ENCODE measurements at regions not wholly inside any gene's neighbourhood (a gene's known extent, or its start where the extent isn't known, plus 50 kb on each side); places are given as distances from the start of the nearest gene placed in this dataset.
"Not testable (repeated sequence)": the region's sequence is repeated elsewhere in the genome, so short reads cannot be mapped to it uniquely, and the experiment has no call there.

DNA sequence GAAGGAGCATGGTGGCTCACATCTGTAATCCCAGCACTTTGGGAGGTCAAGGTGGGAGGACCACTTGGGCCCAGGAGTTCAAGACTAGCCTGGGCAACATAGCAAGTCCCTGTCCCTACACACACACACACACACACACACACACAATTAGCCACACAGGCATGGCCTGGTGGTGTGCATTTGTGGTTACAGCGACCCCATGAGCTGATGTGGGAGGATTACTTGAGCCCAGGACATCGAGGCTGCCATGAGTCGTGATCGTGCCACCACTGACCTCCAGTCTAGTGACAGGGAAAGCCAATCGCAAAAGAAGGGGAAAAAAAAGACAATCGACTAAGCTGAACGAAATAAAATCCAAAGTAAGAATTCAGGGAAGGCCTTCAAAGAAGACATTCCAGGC, 67.9 kb downstream of the TBX3 start:
- DNase-seq (ENCODE audit: low read depth, low spot score): no peak

DNA sequence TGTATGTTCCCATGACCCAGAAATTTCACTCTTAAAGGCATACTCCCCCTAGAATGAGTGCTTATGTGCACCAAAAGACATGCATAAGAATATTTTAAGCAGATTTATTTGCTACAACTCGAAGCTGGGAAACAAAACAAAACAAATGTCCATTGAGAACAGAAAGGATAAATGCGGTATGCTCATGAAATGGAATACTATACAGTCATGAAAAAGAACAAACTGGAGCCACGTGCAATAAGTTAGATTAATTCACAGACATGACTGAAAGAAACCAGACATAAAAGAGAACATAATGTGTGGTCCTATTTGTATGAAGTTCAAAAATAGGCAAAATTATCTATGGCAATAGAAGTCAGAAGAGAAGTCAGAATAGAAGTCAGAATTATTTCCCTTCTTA, 69.9 kb downstream of the TBX3 start:
- DNase-seq (ENCODE audit: low read depth, low spot score): no peak

DNA sequence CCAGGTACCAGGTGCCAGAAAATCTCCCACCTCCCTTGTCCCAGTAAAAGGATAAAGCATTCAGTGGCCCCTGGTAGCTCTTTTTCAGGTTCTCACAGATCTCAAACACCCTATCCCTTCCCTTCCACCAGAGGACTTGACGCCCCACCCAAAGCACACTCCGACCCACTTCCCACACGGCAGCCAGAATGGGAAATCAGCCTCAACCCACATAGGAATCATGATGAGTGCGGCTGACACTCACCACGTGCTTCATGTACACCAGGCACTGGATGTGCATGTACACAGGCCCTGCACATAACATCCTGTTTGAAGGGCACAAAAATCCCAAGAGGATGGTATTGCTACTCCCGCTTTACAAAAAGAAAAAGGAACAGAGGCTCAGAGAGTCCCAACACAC, 71.9 kb downstream of the TBX3 start:
- no peak for DNase-seq (ENCODE audit: low read depth, low spot score)

DNA sequence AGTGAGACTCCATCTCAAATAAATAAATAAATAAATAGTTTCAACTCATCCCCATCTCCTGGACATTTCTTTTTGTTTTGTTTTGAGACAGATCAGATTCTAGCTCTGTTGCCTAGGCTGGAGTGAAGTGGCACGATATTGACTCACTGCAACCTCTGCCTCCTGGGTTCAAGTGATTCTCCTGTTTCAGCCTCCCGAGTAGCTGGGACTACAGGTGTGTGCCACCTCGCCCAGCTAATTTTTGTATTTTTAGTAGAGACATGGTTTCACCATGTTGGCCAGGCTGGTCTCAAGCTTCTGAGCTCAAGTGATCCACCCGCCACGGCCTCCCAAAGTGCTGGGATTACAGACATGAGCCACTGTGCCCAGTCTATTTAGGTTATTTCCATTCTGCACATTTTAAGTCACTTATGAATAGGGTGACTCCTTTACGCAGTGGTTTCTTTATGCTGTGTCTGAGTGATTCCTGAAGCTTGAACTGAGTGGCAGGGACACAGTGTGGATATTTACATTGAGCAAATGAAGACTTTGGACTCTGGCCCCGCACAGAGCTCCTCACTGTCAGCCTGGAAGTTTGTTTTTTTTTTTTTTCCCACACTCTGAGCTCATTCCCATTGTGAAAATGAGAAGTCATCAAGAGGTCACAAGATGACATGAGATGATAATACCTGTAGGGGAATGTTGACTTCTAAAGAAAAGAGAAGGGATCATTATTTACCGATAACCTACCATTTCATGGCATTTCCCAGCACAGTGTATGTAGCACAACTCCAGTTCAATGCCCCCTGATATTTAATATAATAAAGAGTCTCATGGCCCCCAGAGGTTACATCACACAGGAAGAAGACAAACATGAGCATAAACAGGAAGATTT, 72.6 kb downstream of the TBX3 start:
- DNase-seq (ENCODE audit: low read depth, low spot score): no peak

DNA sequence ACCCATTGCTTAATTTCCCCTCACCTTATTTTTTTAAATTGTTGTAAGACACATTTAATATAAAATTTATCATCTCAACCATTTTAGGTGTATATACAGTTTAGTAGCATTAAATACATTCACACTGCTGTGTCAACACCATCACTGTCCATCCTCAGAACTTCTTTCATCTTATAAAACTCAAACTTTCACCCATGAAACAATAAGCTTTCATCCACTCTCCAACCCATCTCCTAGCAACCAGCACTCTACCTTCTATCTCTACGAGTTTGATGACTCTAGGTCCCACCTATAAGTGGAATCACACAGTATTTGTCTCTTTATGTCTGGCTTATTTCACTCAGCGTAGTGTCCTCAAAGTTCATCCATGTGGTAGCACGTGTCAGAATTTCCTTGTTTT, 75.5 kb downstream of the TBX3 start:
- no peak for DNase-seq (ENCODE audit: low read depth, low spot score)

DNA sequence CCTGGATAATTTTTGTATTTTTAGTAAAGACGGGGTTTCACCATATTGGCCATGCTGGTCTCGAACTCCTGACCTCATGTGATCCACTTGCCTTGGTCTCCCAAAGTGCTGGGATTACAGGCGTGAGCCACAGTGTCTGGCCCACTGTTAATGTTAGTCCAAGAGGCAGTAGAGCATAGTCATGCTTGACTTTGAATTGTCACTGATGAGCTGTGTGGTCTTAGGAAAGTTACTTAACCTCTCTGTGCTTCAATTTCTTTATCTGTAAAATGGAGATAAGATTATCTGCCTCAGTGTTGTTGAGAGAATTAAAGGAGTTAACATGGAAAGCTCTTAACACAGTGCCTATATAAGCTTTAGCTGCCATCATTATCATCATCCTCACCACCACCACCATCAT, 78.1 kb downstream of the TBX3 start:
- DNase-seq (ENCODE audit: low read depth, low spot score): no peak

DNA sequence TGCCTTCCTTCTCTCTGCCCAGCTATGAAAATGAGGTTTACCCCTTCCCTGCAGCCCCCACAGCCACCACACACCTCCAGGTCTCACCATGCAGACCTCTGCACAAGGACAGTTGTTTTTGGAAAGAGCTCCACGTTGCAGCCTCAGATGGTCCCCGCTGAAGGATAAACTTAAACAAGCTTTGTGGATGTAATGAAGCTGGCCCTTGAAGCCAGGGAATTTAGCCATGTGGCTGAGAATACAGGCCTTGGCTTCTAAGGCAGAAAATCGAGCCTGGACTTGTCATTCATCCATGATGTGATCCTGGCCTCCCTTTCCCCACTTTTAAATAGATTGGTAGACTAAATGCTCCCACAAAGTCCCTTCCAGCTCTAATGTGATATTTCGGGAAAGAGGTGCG, 79.4 kb downstream of the TBX3 start:
- no peak for DNase-seq (ENCODE audit: low read depth, low spot score)

DNA sequence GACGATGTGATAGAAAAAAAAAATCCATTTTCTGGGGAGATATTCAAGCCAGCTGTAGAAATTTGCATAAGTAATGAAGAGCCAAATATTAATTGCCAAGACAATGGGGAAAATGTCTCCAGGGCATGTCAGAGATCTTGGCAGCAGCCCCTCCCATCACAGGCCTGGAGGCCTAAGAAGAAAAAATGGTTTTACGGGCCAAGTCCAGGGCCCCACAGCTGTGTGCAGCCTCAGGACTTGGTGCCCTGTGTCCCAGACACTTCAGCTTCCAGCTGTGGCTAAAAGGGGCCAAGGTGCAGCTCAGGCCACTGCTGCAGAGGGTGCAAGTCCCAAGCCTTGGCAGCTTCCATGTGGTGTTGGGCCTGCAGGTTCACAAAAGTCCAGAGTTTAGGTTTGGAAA, 83.4 kb downstream of the TBX3 start:
- not testable (repeated sequence) for DNase-seq (ENCODE audit: low read depth, low spot score)

DNA sequence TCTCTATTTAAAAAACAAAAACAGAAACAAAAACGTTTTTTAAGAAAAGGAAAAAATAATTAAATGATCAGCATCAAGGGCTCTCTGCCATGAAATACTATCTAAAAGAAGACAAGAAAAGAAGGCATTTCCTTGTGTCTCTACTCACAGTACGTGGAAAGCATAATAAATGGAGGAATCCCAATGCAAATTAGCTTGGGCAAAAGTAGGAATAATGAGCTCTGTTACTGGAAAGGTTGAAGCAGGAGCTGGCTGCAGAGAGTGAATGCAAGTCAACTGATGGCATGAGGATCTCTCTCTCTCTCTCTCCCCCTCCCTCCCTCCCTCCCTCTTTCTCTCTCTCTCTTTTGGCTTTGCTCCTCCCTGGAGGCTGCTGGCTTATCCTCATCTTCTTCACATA, 85.9 kb downstream of the TBX3 start:
- DNase-seq (ENCODE audit: low read depth, low spot score): no peak

DNA sequence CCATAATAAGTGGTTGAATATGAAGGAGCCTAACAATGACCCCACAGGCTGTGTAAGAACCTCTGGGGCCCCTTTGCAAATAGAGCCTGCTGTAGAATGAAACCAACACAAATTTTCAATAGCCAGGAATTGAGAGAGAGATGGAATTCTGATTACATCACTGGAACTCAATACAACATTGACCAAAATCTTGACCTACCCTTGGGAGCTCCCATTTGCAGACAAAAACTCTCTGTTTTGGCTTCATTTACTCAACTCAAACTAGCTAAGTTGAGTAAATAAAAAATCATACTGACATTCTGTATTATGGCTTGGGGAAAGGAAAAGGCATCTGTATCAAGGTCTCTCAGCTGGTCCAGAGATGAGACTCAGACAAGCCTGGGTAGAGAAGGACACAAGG, 91.0 kb downstream of the TBX3 start:
- DNase-seq (ENCODE audit: low read depth, low spot score): no peak

DNA sequence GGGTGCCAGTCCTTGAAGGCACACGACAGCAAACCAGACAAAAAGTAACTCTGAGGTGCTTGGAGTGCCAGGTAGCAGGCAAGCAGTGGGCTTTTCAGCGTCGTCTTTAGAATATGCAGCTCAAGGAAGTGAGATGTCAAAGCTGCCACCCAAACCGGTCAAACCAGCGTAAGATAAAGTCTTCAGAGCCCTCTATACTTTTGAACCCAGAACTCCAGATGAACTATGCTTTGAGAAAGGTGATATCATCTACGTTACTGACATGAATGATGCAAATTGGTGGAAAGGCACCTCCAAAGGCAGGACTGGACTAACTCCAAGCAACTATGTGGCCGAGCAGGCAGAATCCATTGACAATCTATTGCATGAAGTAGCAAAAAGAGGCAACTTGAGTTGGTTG, 95.9 kb downstream of the TBX3 start:
- DNase-seq (ENCODE audit: low read depth, low spot score): no peak

DNA sequence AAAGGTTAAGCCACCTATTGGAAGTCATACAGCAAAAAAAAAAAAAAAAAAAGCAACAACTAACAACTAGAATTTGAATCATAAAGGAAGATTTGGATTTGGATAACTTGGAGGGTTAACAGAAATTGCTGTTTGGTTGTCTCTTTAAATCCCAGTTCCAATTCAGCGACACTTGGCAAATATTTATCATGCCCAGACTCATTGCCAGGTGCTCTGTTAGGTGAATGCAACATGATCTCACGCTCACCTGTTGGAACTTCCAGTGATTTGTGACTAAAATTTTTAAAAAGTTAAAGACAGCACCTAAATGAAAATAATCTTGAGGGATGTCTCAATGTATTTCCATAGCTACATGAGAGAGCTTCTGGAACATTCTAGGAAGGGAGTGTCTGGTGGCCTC, 103.7 kb downstream of the TBX3 start:
- no peak for DNase-seq (ENCODE audit: low read depth, low spot score)

DNA sequence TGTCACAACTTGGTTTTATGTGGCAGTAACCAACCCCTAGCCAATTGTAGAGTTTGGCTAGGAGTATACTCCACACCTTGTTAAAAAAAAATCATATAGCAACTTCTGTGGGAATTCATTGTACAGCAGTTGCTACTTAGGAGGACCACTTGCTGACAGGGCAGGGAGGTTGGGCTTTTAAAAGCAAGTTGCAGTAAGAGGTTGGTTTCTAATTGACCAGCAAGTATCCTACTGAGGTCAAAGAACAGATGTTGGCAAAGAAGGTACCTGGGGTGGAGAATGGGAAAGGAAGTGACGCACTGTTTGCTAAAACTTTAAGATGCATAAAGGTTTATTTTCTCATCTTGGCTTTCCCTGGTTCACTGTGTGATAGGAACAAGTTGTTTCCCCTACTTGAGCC, 104.6 kb downstream of the TBX3 start:
- no peak for DNase-seq (ENCODE audit: low read depth, low spot score)

DNA sequence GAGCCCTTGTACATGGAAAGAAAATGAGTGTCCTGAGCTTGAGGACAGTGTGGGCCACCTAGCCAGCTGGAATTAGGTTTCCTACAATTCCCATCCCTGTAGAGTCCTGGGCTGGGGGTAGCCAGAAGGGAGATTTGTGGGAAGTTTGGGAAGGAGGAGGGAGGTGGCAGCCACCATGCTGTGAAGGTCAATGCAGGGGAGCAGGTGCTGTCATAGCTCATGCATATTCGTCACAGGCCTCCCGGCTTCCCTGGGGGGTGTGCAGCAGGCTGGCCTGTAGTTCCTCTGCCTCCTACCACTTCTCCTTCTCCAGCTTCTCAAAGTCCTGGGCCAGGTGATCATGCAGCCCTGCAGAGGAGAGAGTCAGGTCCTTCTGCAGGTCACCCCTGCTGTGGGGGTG, 121.3 kb downstream of the TBX3 start:
- no peak for DNase-seq (ENCODE audit: low read depth, low spot score)

DNA sequence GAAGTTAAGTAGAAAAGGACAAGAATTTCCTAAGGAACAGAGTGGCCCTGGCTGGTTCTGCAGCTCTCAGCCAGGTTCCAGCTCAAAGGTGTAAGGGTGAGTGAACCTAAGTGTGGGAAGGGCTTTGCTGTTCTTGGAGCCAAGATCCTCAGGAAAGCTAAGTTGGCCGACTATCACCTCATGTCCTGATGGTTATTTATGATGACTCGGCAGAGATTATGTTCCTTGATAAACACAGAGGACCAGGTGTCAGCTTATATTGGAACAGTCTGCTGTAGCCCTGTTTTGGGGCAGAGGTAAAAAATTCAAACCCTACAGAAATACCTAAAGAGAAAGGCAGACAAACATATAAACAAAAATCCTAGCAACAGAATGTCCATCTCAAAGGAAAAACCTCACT, 128.5 kb downstream of the TBX3 start:
- no peak for DNase-seq (ENCODE audit: low read depth, low spot score)

DNA sequence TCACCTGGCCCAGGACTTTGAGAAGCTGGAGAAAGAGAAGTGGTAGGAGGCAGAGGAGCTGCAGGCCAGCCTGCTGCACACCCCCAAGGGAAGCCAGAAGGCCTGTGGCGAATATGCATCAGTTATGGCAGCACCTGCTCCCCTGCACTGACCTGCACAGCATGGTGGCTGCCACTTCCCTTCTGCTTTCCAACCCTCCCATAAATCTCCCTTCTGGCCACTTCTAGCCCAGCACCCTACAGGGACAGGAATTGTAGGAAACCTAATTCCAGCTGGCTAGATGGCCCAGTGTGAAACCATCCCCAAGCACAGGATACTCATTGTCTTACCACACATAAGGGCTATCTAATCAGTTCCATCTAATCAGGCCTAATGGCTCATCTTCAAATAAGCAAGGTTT, 136.3 kb downstream of the TBX3 start:
- no peak for DNase-seq (ENCODE audit: low read depth, low spot score)

DNA sequence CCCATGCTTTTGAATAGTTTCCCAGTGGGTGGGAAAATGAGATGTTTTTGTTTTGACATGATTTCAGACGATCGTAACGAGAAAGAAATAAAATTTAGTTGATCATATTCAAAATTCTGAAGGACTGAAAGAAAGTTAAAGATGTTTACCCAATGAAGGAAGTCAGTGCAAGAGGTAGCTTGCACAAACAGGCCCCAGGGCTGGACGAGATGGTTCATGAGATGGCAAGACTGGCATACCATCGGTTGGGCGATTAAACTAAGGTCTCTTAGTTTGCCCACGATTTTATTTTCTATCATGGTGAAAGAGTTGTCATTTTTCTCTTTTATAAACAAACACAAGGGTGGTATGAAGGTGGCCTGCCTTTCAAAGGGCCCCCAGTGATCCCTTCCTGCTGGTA, 124.5 kb upstream of the TBX5 start:
- no peak for DNase-seq (ENCODE audit: low read depth, low spot score)

DNA sequence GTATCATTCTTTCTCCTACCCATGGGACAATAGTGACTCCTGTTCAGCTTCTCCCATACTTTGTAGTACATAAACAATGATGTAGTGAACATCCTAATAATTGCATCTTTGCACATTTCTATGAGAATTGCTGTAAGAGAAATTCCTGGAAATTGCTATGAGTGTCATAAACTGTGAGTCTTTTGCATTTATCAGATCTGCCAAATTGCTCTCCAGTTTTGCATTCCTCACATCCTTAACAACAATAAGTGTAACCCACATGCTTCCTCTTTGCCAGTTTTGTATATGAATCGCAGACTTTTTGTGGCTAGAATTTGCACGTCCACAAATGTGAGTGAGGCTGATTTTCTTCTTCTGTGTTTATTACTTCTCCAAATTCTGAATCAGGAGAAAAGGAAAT, 124.0 kb upstream of the TBX5 start:
- no peak for DNase-seq (ENCODE audit: low read depth, low spot score)

DNA sequence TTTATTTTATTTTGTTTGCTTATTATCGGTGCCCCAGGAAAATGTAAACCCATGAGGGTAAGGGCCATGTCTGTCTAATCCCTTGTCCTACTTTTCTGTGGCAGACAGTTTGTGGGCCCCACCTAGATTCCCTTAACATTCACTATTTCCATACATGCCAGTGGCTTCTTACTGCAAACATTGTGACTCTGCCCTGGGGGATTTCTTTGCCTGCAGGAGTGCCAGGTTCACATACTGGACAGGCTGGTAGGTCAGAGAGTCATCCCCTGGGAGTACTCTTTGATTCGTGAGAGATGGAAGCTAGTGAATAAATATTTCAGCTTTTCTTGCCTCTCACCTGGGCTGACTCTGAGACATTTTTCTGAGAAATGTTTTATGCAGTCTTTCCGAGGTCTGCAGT, 122.8 kb upstream of the TBX5 start:
- no peak for DNase-seq (ENCODE audit: low read depth, low spot score)

DNA sequence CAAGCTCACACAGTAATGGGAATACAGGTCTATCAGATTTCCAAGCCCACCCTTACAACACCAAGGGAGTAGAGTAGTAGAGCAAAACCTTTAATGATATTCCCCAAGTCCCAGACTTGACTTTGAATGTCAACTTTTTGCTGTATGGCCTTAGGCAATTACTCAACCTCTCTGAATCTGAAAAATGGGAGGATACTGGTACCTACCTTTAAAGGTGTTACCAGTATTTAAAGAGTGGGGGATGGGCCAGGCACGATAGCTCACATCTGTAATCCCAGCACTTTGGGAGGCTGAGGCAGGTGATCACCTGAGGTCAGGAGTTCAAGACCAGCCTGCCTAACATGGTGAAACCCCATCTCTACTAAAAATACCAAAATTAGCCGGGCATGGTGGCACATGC, 115.2 kb upstream of the TBX5 start:
- DNase-seq (ENCODE audit: low read depth, low spot score): not testable (repeated sequence)

DNA sequence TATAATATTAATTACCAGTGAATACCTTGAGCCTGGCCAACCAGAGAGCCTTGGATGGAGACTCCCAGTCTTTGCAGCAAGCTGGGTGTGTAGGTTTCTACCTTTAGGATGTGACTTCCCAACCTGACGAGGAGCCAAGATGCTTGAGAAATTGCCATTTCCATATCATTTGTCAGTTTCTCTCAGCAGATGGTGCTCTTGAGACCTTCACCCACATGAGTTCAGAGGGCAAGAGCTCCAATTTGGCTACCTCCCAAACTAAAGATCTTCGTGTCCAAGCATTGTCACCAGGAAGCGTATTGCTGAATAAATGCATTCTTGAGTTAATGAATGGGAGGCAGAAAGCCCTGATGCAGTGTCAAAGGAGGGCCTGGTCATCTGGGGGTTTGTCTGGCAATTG, 106.4 kb upstream of the TBX5 start:
- DNase-seq (ENCODE audit: low read depth, low spot score): no peak

DNA sequence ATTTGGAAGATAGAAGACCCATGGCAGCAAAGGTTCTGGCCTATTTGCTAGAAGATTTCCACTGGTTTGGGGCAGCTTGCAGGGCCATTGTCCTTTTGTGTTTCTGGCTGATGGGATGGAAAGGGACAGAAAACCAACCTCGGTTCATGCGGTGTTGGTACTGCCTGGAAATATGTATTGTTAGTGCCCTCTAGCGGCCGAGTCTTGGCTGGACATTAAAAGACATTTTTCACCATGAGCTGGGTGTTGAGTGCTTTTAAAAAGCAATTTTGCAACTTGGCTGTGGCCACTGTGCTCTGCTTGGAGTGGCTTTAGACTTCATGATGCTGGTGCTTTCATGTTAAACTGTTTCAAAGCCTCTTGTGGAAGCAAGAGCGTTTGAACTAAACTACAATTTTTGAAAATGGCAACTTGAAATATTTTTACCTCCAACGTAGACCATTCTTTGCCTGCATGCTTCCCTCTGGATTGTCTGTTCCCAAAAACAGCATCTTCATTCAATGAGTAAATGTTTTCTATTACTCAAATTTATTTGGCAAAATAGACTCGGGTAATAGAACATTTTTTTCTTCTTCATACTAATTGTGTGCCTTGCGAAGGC, 102.7 kb upstream of the TBX5 start:
- DNase-seq (ENCODE audit: low read depth, low spot score): peak; percentile 32

DNA sequence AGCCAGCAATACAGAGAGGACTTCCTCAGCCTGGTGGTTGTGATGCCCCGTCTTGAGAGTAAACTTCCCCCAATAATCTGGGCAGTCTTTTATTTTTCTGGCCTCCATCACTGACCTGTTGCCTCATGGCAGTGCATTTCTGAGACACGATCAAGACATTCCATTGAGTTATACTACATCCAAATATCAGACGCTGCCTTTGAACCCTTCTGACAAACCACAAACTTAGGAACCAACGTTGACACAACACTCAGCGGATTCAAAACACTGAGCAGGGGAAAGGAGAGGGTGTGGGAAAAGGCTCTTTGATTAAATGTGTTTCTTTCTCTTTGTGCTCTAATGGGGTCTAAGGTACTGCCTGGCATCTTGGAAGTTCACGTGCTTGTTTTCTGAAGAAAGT, 100.7 kb upstream of the TBX5 start:
- no peak for DNase-seq (ENCODE audit: low read depth, low spot score)

DNA sequence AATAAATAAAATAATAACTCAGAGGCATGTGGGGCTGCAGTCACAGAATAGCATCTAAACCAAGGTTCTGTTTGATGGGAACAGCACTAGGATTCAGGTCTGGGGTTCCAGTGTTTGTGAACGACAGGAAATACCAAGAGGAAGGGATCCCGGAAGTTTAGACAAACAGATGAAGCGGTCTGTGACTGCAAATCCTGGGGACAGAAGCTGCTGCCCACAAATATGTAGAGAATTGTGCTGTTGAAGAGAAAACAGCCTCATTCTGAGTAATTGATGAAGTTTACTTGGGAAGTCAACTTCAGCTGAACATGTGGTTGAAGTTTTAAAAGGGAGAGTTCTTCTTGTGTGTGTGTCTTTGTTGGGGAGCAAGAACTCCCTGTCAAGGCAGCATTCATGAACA, 98.4 kb upstream of the TBX5 start:
- no peak for DNase-seq (ENCODE audit: low read depth, low spot score)
